ENCODE measurements at regions not wholly inside any gene's neighbourhood (a gene's known extent, or its start where the extent isn't known, plus 50 kb on each side); places are given as distances from the start of the nearest gene placed in this dataset.

DNA sequence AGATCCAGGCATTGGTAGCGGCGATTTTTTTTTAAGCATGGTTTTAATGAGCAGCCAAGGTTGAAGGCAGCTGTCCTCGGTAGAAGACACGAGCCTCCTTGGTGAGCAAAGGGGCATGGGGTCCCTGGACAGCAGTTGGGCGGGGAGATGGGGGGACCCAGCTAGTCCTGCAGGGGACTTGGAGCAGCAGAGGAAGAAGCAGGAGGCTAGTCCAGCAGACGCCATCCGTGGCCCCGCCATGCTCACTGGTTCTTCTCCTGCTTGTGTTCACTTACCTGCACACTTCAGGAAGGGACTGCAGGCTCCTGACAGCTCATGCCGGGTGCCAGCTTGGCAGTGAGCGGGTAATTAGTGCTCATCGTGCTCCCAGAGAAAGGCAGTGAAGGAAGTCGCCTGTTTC is 130.2 kb upstream of the CDH5 start:
- H3K27ac Mint-ChIP-seq: no peak overlapping the region
- H3K4me1 Mint-ChIP-seq: peaks cover 0 to 3% (median 0%) of the 10 kb centered on the region in 7 donors
- Histone ChIP-seq H3K4me1 (ENCODE audit: control insufficient read depth in 2 of 2, insufficient read depth in 2 of 2, low read length in 2 of 2) (no peaks in the 10 kb centered on the region), H3K4me3 (ENCODE audit: low read length) (no peak overlapping the region), H3K27me3 (ENCODE audit: control insufficient read depth in 2 of 2, insufficient read depth in 2 of 2, low read length in 2 of 2) (no peaks in the 10 kb centered on the region), H3K36me3 (ENCODE audit: control insufficient read depth in 2 of 3, insufficient read depth in 3 of 3, low read length in 3 of 3) (no peaks in the 10 kb centered on the region), H3K9me3 (ENCODE audit: control insufficient read depth in 2 of 3, low read length in 3 of 3) (no peaks in the 10 kb centered on the region), H3K27ac (ENCODE audit: low read depth, low read length) (no peak overlapping the region)
- H3K27me3 Mint-ChIP-seq: peaks cover 0 to 37% (median 21%) of the 10 kb centered on the region in 5 donors
- H3K36me3 Mint-ChIP-seq: peaks cover 0 to 7% (median 0%) of the 10 kb centered on the region in 5 donors
- CTCF ChIA-PET: no interaction called here
- ATAC-seq: no peak
- intact Hi-C loops (cut with micrococcal nuclease): no loop called here
- POLR2A ChIA-PET: no interaction called here
- peaks cover 0 to 24% (median 5%) of the 10 kb centered on the region in 11 donors for H3K9me3 Mint-ChIP-seq
- no peak overlapping the region for H3K4me3 Mint-ChIP-seq
- no peak for DNase-seq

DNA sequence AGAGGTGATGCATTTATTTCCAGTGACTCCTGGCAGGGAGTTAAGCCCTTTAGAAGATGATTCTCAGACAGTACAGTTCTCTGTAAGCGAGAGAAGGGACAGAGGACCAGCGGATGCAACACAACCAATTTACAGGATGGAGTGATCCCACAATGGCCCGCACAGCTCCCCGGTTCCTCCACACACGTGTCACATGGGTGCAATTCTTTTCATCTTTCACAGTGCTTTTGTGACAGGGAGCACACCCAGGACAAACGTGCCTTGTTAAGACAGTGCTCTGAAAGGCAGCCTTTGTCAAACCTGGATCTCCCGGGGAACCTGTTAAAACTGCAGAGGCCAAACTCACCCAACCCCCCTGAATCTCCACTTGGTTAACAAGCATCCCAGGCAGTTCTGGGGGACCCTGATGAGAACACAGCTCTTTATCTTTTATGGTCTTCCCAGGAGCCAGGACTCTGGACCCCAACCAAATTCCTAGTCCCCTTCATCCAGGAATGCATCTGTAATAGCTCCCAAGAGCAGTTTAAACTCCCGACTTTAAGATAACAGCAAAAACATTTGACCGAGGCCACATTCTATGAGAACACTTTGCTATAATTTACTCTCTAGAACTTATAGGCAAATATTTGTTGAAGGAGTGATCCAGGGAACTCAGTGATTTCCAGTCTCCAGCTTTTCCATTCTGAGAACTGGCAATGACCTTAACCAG is 134.9 kb upstream of the CDH5 start:
- H3K4me1 Mint-ChIP-seq: peaks cover 0 to 7% (median 4%) of the 10 kb centered on the region in 7 donors
- no peaks in the 10 kb centered on the region for H3K36me3 Mint-ChIP-seq
- CTCF ChIA-PET: no interaction called here
- no peak overlapping the region for H3K27ac Mint-ChIP-seq
- no peaks in the 10 kb centered on the region for H3K9me3 ChIP-seq (ENCODE audit: control insufficient read depth in 2 of 3, low read length in 3 of 3)
- DNase-seq: no peak
- peaks cover 0 to 5% (median 0%) of the 10 kb centered on the region in 11 donors for H3K9me3 Mint-ChIP-seq
- ATAC-seq: no peak
- H3K27ac ChIP-seq (ENCODE audit: low read depth, low read length): no peak overlapping the region
- no peaks in the 10 kb centered on the region for H3K36me3 ChIP-seq (ENCODE audit: control insufficient read depth in 2 of 3, insufficient read depth in 3 of 3, low read length in 3 of 3)
- peaks cover 0 to 36% (median 15%) of the 10 kb centered on the region in 5 donors for H3K27me3 Mint-ChIP-seq
- no peaks in the 10 kb centered on the region for H3K27me3 ChIP-seq (ENCODE audit: control insufficient read depth in 2 of 2, insufficient read depth in 2 of 2, low read length in 2 of 2)
- no peak overlapping the region for H3K4me3 Mint-ChIP-seq
- H3K4me1 ChIP-seq (ENCODE audit: control insufficient read depth in 2 of 2, insufficient read depth in 2 of 2, low read length in 2 of 2): no peaks in the 10 kb centered on the region
- POLR2A ChIA-PET: no interaction called here
- H3K4me3 ChIP-seq (ENCODE audit: low read length): no peak overlapping the region
- intact Hi-C loops (cut with micrococcal nuclease): no loop called here

DNA sequence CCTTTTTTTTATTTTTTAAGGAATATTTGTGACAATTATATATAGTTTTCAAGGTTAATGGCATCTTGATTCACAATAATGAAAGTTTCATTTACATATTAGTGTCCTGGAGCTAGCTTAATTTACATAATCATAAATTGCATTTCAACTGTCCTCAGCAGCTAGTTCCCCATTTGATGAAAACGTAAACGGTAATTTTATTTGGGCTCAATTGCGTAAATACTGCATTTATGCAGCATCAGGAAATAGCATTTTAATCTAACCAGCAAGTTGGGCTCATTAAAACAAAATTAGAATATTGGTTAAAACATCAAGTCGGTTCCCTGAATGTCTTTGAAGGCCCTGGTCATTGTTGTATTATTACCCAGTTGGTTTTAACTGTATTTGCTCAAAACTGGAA is 136.8 kb upstream of the CDH5 start:
- Mint-ChIP-seq H3K4me1 (peaks cover 0 to 7% (median 4%) of the 10 kb centered on the region in 7 donors), H3K27me3 (peaks cover 0 to 36% (median 12%) of the 10 kb centered on the region in 5 donors), H3K36me3 (no peaks in the 10 kb centered on the region), H3K4me3 (no peak overlapping the region), H3K27ac (no peak overlapping the region), H3K9me3 (peaks cover 0 to 5% (median 0%) of the 10 kb centered on the region in 11 donors)
- ChIA-PET POLR2A (no interaction called here), CTCF (no interaction called here)
- no peak for DNase-seq
- no peaks in the 10 kb centered on the region for H3K4me1 ChIP-seq (ENCODE audit: control insufficient read depth in 2 of 2, insufficient read depth in 2 of 2, low read length in 2 of 2)
- no peak for ATAC-seq
- H3K36me3 ChIP-seq (ENCODE audit: control insufficient read depth in 2 of 3, insufficient read depth in 3 of 3, low read length in 3 of 3): no peaks in the 10 kb centered on the region
- intact Hi-C loops (cut with micrococcal nuclease): no loop called here
- H3K9me3 ChIP-seq (ENCODE audit: control insufficient read depth in 2 of 3, low read length in 3 of 3): no peaks in the 10 kb centered on the region
- no peak overlapping the region for H3K27ac ChIP-seq (ENCODE audit: low read depth, low read length)
- H3K4me3 ChIP-seq (ENCODE audit: low read length): no peak overlapping the region
- no peaks in the 10 kb centered on the region for H3K27me3 ChIP-seq (ENCODE audit: control insufficient read depth in 2 of 2, insufficient read depth in 2 of 2, low read length in 2 of 2)

DNA sequence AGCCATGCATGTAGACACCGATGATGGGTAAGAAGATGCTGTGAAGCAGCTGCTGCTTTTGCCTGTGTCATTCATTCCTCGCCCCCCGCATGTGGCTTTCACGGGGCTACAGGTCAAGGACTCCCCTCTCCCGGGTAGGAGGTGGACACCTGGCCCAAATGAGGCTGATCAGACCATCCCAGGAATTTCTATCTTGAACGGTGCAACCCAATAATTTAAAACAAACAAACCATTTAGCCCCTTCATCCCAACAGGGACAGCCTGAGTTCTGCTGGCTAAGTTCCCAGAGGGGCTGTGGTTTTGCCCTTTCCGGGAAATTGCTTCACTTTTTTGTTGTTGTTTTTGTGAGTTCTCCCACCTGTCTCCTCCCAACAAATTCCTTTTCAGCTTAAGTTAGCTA is 137.7 kb upstream of the CDH5 start:
- POLR2A ChIA-PET: no interaction called here
- Histone ChIP-seq H3K36me3 (ENCODE audit: control insufficient read depth in 2 of 3, insufficient read depth in 3 of 3, low read length in 3 of 3) (no peaks in the 10 kb centered on the region), H3K27ac (ENCODE audit: low read depth, low read length) (no peak overlapping the region), H3K4me1 (ENCODE audit: control insufficient read depth in 2 of 2, insufficient read depth in 2 of 2, low read length in 2 of 2) (no peaks in the 10 kb centered on the region), H3K4me3 (ENCODE audit: low read length) (no peak overlapping the region), H3K27me3 (ENCODE audit: control insufficient read depth in 2 of 2, insufficient read depth in 2 of 2, low read length in 2 of 2) (no peaks in the 10 kb centered on the region), H3K9me3 (ENCODE audit: control insufficient read depth in 2 of 3, low read length in 3 of 3) (no peaks in the 10 kb centered on the region)
- no peak for DNase-seq
- Mint-ChIP-seq H3K27ac (no peak overlapping the region), H3K9me3 (peaks cover 0 to 3% (median 0%) of the 10 kb centered on the region in 11 donors), H3K4me3 (no peak overlapping the region), H3K36me3 (no peaks in the 10 kb centered on the region), H3K4me1 (peaks cover 0 to 6% (median 4%) of the 10 kb centered on the region in 7 donors), H3K27me3 (peaks cover 0 to 34% (median 12%) of the 10 kb centered on the region in 5 donors)
- CTCF ChIA-PET: no interaction called here
- ATAC-seq: no peak
- intact Hi-C loops (cut with micrococcal nuclease): no loop called here

DNA sequence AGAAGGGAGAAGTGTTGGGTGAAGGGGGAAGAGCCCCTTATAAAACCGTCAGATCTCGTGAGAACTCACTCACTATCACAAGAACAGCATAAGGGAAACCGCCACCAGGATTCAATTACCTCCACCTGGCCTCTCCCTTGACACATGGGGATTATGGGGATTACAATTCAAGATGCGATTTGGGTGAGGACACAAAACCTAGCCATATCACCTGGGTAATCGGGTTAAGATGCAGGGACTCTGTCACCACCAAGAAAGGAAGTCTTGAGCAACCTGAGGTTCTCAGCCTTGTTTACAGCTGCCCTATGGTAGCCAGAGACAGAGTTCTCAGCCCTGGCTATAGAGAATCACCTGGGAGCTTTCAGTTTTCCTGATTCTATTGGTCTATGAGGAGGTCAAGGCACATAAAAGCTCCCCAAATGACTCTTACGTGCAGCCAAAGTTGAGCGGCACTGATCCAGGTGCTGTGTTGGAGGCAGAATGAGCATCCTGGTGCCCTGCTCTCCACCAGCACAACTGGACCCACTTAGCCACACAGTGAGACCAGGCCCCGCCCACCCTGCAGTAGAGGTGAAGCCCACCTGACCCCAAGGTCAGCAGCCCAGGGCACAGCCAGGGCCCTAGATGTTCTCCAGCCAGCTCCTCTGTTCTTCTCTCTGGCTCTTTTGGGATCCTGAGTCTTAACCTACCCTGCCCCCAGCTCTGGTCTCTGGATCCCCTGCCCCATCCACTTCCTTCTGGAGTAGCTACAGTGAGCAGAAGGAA is 138.5 kb upstream of the CDH5 start:
- no peak overlapping the region for H3K27ac Mint-ChIP-seq
- ATAC-seq: no peak
- H3K36me3 Mint-ChIP-seq: no peaks in the 10 kb centered on the region
- Histone ChIP-seq H3K27ac (ENCODE audit: low read depth, low read length) (no peak overlapping the region), H3K4me3 (ENCODE audit: low read length) (no peak overlapping the region), H3K4me1 (ENCODE audit: control insufficient read depth in 2 of 2, insufficient read depth in 2 of 2, low read length in 2 of 2) (no peaks in the 10 kb centered on the region), H3K27me3 (ENCODE audit: control insufficient read depth in 2 of 2, insufficient read depth in 2 of 2, low read length in 2 of 2) (no peaks in the 10 kb centered on the region), H3K36me3 (ENCODE audit: control insufficient read depth in 2 of 3, insufficient read depth in 3 of 3, low read length in 3 of 3) (no peaks in the 10 kb centered on the region), H3K9me3 (ENCODE audit: control insufficient read depth in 2 of 3, low read length in 3 of 3) (no peaks in the 10 kb centered on the region)
- no peak for DNase-seq
- peaks cover 0 to 31% (median 16%) of the 10 kb centered on the region in 5 donors for H3K27me3 Mint-ChIP-seq
- POLR2A ChIA-PET: no interaction called here
- CTCF ChIA-PET: no interaction called here
- H3K4me3 Mint-ChIP-seq: no peak overlapping the region
- H3K9me3 Mint-ChIP-seq: no peaks in the 10 kb centered on the region
- intact Hi-C loops (cut with micrococcal nuclease): no loop called here
- H3K4me1 Mint-ChIP-seq: peaks cover 0 to 5% (median 3%) of the 10 kb centered on the region in 7 donors

DNA sequence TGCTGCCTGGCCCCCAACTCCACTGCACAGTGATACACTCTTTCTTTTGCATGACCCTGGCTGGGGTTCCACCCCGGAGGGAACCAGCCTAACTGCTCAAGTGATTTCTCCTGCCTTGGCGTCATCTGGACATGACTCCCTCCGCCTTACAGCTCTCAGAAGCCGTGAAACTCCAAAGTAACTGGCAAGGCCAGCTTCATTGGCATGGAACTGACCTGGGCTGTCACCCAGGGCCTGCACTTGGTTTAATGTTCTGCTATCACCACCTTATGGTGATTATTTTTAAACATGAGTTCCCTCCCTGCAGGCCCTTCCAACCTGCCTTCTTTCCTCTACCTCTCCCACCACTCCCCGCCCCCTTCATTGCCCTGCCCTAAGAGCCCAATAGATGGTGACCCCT is 139.7 kb upstream of the CDH5 start:
- CTCF ChIA-PET: no interaction called here
- Mint-ChIP-seq H3K4me3 (no peak overlapping the region), H3K27ac (peak overlapping the region in 1 of 9 donors; percentile 62)

DNA sequence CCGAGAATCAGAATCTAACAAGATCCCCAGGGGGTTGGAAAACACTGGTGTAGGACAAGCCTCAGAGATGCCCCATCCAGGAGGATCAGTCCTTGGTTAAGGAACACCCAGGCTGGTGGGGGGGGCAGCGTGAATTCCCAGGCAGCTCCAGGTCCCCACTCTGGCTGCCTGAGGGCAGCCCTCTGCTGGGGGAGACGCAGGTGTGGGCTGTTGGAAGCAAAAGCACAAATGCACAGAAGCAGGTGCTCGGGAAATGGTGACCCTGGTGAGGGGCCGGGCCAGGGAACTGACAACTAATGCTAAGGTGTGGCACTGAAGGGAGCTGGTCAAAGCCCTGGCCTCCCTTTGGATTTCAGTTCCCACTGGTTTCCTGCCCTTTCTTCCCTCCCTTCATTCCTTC is 140.8 kb upstream of the CDH5 start:
- H3K27me3 ChIP-seq (ENCODE audit: control insufficient read depth in 2 of 2, insufficient read depth in 2 of 2, low read length in 2 of 2): no peaks in the 10 kb centered on the region
- no peak overlapping the region for H3K27ac ChIP-seq (ENCODE audit: low read depth, low read length)
- H3K4me3 Mint-ChIP-seq: no peak overlapping the region
- H3K27me3 Mint-ChIP-seq: peaks cover 0 to 26% (median 13%) of the 10 kb centered on the region in 5 donors
- peaks cover 0 to 6% (median 4%) of the 10 kb centered on the region in 7 donors for H3K4me1 Mint-ChIP-seq
- ChIA-PET CTCF (no interaction called here), POLR2A (no interaction called here)
- intact Hi-C loops (cut with micrococcal nuclease): no loop called here
- no peaks in the 10 kb centered on the region for H3K9me3 ChIP-seq (ENCODE audit: control insufficient read depth in 2 of 3, low read length in 3 of 3)
- no peaks in the 10 kb centered on the region for H3K36me3 Mint-ChIP-seq
- H3K36me3 ChIP-seq (ENCODE audit: control insufficient read depth in 2 of 3, insufficient read depth in 3 of 3, low read length in 3 of 3): no peaks in the 10 kb centered on the region
- no peak overlapping the region for H3K4me3 ChIP-seq (ENCODE audit: low read length)
- no peaks in the 10 kb centered on the region for H3K4me1 ChIP-seq (ENCODE audit: control insufficient read depth in 2 of 2, insufficient read depth in 2 of 2, low read length in 2 of 2)
- ATAC-seq (no peak), DNase-seq (no peak)
- no peak overlapping the region for H3K27ac Mint-ChIP-seq
- H3K9me3 Mint-ChIP-seq: no peaks in the 10 kb centered on the region

More for the DNA sequence above, 139.7 kb upstream of the CDH5 start:
- Histone ChIP-seq H3K27me3 (ENCODE audit: control insufficient read depth in 2 of 2, insufficient read depth in 2 of 2, low read length in 2 of 2) (no peaks in the 10 kb centered on the region), H3K4me1 (ENCODE audit: control insufficient read depth in 2 of 2, insufficient read depth in 2 of 2, low read length in 2 of 2) (no peaks in the 10 kb centered on the region), H3K27ac (ENCODE audit: low read depth, low read length) (no peak overlapping the region), H3K36me3 (ENCODE audit: control insufficient read depth in 2 of 3, insufficient read depth in 3 of 3, low read length in 3 of 3) (no peaks in the 10 kb centered on the region), H3K4me3 (ENCODE audit: low read length) (no peak overlapping the region), H3K9me3 (ENCODE audit: control insufficient read depth in 2 of 3, low read length in 3 of 3) (no peaks in the 10 kb centered on the region)
- Mint-ChIP-seq H3K36me3 (no peaks in the 10 kb centered on the region), H3K4me1 (peaks cover 0 to 5% (median 3%) of the 10 kb centered on the region in 7 donors), H3K27me3 (peaks cover 0 to 23% (median 19%) of the 10 kb centered on the region in 5 donors), H3K9me3 (no peaks in the 10 kb centered on the region)
- ATAC-seq (no peak), DNase-seq (no peak)
- intact Hi-C loops (cut with micrococcal nuclease): no loop called here
- POLR2A ChIA-PET: no interaction called here

All from naive thymus-derived CD4-positive, alpha-beta T cell (primary cell).